GM19324 (cell line): ENCODE measurements at regions not wholly inside any gene's neighbourhood (a gene's known extent, or its start where the extent isn't known, plus 50 kb on each side); places are given as distances from the start of the nearest gene placed in this dataset.
"Not testable (repeated sequence)": the region's sequence is repeated elsewhere in the genome, so short reads cannot be mapped to it uniquely, and the experiment has no call there.

Source experiments
- ATAC-seq: cut with Tn5 transposase; IDR thresholded peaks from one replicate; pipeline ENCODE4 v1.9.1; 2021; ENCODE audit warnings: mild to moderate bottlenecking, moderate library complexity; ENCODE audit not compliant: unreplicated experiment, low FRiP score

DNA sequence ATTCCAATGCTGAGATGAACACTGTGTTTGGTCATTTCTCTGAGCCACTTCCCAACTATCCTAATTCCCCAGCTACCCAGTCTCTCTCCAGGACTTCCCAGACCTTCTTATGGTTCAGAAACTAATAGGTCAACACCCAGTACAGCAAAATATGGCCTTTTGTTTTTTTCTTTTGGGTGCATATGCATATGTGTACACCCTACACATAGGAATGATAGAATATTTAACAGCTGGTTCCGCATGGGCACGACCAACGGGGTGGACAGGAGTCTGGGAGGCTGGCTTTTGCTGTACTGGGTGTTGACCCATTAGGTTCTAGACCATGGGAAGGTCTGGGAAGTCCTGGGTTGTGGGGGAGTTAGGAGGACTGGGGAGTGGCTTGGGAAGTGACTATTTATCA lies 143.9 kb downstream of the MRPS6 start:
- no peak for ATAC-seq

DNA sequence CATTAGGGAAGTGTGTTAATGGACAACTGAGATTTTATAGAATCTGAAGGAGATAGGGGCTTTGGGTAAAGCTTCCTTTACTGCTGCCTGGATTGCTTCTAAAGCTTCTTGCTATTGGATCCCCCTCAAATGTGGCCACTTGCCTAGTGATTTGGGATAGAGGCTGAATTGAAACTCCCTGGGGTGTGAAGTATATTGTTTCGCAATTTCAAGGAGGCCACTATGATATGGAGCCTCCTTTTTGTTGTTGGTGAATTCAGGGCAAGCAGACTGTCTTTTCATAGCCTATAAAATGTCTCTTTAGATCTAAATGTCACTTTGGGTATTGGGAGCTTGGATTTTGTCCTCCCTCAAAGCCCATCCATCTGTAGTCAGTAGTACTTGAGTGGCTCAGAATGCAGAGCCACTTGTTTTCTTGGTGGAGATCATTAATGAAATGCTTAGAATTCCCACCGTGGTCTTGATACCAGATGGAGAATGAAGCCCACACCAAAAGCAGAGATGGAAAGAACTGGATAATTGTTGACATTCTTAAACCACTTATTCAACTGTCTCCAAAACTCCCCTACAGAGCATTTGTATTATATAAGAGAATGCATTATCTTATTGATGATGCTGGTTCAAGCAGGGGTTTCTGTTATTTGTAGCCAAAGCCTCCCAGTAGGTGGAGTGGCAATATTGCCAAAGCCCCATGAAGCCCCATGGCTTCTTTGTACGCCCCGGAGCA lies 144.3 kb upstream of the KCNE2 start:
- ATAC-seq: no peak

DNA sequence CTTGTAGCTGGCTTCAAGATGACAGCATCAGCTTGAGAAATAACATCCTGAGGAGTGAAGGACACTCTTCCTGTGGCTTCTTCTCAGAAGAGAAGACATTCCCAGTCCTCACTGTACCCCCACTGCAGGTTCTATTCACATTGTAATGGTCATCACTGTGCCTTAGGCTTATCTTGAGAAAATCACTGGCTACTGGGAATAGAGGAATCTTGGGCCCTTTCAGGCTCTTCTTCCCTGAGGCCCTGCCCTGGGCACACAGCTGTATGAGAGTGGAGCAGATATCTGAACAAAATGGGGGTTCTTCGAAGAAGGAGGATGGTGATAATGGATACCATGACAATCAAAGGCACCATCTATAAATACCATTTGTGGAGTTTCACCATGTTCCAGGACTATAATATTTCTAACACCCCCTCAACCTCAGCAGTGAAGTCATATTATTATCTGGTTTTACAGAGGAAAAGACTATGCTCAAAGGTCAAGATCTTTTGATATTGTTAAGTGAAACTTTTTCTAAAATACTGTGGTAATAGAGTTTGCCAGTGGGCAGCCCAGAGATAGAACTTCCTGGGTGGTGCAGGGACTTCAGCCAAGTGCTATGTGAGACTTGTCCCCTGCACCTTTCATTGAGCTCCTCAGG lies 143.1 kb upstream of the KCNE2 start:
- ATAC-seq: no peak

DNA sequence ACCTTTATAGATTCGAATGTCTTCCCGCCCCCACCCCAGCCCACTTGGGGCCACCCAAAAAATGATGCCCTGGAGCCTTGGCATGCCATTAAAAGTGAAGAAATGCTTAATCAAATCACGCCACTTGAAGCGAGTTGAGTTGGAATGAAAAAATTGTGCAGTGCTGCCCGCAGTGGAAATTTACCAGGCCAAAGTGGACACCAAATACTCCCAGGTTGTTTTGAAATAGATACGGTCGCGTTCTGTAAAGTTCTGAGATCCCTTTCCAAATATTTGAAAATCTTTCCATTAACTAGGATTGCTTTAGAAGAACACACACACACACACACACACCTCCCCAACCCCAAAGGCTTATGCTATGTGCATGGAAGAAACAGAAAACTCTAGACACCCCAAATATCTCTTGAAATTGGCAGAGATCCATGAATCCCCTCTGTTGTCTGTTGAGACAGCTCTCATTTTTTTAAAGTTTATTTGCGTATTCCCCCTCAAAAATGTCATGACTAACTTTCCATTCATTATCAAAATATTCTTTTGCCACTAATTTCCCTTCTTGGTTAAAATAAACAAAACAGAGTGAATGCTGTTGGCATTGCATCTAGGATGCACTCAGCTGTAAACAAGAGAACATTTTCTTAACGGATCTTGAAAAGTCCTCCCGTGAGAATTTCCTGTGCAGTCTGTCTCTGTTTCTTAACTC lies 142.3 kb upstream of the KCNE2 start:
- ATAC-seq: no peak

DNA sequence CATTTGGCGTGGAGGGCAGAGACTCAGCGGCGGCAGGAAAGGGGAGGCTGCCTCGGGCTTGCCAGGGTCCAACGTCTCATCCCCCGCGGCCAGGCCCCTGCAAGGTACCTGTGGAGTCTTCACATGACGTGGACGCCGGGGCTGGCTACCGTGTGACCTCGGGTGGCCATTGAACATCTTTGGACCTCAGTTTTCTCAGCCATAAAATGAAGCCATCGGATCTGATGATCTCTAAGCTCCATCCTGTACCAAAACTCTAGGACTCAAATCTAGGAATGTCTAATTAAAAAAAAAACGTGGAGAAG lies 141.8 kb upstream of the KCNE2 start:
- ATAC-seq: no peak

DNA sequence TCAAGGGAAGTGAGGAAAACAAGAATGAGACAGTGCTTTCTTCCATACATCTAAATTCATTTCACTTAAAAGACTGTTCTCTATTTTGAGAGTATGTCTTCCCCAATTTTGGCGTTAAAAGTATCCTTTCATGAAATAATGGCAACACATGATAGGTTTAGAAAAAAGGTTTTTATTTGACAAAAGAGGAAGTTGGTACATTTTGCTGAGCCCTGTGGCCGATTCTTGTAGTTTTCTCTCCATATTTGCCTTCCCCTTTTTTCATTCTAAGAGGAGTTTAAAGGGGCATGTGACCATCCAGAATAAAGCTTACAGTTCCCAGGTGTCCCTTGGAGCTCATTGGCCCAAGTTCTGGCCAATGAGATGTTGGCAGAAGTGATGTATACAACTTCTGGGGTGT lies 140.4 kb upstream of the KCNE2 start:
- no peak for ATAC-seq

DNA sequence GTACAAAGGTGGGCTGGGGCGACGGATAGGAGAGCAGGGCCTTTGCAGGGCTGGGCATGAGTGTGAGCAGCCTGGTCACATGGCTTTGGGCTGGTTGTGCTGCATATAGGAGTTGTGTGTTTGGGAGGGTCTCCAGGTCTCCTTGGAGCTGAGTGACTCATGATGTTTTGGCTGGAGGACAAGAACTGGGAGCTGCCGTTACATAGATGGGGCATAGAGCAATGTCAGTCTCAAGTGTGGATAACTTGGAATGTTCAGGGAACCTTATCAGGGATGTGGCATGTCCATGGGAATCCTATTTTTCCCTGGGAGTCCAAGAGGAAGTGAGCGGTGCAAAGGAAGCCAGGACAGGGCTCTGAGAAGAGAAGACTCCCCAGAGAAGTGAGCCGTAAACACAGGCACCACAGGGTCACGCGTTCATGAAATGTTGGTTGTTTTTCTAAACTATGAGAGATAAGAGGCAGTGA lies 136.4 kb upstream of the KCNE2 start:
- ATAC-seq: no peak

DNA sequence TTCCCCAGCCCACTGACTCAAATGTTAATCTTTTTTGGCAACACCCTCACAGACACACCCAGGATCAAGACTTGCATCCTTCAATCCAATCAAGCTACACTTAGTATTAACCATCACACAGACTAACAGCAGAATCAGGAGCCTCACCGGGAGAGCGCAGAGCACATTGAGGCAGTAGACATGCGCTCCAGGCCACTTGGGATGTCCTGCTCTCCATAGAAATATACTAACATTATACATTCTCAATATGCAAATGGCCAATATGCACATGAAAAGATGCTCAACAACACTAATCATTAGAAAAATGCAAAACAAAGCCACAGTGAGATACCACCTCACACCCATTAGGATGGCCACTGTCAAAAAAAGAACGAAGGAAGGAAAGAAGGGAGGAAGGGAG lies 135.0 kb upstream of the KCNE2 start:
- ATAC-seq: no peak

DNA sequence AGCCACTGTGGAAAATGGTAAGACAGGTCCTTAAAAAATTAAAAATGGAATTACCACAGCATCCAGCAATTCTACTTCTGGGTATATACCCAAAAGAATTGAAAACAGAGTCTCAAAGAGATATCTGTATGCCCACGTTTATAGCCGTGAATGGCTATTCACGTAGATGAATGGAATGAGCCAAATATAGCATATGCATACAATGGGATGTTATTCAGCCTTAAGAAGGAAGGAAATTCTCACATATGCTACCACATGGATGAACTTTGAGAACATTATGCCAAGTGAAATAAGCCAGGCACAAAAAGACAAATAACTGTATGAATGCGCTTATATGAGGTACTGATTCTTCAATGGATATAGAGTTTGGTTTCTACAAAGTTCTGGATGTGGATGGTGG lies 134.5 kb upstream of the KCNE2 start:
- no peak for ATAC-seq

DNA sequence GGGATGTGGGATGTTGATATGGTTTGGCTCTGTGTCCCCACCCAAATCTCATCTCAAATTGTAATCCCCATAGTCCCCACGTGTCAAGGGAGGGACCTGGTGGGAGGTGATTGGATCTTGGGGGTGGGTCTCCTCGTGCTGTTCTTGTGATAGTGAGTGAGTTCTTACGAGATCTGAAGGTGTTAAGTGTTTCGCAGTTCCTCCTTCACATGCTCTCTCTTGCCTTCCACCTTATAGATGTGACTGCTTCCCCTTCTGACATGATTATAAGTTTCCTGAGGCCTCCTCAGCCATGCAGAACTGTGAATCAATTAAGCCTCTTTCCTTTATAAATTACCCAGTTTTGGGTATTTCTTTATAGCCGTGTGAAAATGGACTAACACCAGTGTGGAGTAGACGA lies 130.1 kb upstream of the KCNE2 start:
- not testable (repeated sequence) for ATAC-seq

DNA sequence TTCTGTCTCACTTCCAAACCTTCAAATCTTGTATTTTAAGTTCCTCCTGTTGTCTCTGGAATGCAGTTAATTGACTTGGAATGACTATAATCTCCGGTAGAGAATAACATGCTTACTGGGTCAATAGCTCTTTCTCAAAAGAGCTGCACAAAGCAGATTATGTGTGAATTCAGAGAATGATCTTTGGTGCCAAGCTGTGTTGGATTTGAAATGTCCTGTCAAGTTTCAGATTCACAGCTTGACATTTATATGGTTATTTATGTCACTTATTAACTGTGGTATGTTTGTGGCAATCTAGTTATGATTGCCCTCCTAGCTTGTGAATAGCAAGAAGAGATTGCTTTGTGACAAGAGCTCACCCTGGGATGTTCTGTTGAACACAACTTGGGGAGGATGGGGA lies 128.3 kb upstream of the KCNE2 start:
- no peak for ATAC-seq

DNA sequence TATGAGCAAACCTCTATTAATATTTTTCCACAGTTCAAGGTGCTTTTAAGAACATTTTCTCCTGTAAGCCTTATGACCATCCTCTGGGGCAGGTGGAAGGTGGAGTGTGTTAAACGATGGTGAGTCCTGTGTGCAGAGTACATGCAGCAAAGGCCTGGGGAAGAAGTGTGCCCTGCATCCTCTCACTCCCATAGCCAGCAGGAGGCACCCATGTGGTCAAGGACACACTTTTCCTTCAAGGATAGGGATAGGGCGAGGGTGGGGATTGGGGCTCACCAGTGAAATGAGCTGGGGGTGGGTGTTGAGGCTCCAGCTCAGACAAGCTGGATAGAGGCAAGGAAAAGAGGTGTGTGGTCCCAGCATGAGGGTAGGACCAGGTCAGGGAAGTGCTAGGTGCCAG lies 120.8 kb upstream of the KCNE2 start:
- no peak for ATAC-seq

DNA sequence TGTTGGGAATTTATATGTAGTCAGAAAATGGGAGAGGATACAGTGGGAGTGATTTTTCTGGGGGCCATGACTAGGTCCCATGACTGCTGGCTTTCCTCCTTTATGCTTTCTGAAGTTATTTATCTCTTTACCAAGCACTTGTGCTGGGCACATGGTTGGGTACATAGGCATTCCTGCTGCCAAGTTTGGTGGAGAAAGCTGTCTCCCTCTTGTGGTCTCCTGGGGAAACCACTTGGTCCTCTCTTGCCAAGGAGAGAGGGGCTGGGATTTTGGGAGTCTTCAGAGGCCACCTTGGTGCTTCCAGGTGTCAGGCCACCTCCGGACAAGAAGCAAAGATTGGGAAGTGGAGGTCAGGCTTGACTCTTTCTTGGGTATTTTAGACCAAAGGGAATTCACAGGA lies 120.2 kb upstream of the KCNE2 start:
- no peak for ATAC-seq

DNA sequence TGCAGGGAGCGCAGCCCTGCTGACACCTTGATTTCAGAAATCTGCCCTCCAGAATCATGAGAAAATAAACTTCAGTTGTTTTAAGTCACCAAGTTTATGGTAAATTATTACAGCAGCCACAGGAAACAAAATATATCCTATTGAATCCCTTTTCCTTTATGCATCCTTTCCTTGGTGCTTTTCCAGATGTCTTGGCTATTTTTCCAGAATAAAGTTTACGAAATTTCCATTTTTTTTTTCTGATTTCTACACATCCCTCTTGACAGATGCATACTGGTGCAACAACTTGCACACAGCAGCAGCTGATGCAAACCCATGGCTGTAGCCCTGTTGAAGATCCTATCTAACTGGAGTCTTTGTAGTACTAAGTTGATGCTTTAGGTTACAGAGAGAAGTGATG lies 111.1 kb upstream of the KCNE2 start:
- ATAC-seq: no peak

DNA sequence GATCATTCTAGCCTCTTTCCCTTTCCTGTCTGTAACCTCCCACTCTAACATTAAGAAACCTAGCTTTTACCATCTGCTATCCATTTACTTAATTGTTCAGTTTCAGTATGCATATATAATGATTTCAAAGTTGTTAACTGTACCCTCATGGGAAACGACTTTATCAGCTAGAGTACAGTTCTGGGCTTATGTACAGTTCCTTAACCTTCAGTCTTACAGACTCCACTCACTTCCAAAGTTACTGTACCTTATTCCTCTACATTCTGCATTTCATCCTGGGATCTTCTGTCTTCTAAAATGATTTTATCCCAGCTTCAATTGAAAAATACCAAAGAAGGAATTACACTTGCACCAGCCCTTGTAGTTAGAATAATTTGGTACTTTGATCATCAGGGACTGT lies 108.7 kb upstream of the KCNE2 start:
- no peak for ATAC-seq

DNA sequence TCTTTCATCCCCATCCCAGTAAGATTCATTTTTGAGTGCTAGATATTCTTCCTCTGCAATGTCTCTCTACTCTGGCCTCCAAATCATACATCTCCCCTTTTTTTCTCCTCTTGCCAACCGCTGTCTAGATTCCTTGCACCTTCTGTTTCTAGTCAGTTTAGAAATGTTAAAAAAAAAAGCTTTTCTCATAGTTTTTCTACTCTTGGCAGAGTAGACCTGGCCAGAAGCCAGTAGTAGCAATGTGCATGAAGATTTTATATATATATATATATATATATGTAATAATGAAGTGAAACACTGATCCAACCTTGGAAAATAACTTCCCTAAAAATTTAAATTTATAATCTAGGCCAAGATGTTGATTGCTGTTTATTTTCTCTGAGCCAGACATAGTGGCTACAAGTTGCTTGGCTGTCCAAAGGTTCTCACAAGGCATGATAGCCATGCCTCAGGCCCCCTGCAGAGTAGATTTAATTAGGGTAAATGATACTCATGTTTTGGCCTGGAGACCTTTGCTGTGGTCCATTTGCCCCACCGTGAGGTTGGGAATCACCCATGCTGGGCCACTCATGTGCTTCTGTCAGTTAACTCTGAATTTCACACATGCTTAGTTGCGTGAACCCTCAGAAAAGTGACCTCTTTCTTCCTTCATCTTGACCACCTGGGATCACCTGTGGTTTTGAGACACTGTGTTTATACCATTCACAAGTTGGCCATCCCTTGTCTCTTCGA lies 103.4 kb upstream of the KCNE2 start:
- ATAC-seq: no peak

DNA sequence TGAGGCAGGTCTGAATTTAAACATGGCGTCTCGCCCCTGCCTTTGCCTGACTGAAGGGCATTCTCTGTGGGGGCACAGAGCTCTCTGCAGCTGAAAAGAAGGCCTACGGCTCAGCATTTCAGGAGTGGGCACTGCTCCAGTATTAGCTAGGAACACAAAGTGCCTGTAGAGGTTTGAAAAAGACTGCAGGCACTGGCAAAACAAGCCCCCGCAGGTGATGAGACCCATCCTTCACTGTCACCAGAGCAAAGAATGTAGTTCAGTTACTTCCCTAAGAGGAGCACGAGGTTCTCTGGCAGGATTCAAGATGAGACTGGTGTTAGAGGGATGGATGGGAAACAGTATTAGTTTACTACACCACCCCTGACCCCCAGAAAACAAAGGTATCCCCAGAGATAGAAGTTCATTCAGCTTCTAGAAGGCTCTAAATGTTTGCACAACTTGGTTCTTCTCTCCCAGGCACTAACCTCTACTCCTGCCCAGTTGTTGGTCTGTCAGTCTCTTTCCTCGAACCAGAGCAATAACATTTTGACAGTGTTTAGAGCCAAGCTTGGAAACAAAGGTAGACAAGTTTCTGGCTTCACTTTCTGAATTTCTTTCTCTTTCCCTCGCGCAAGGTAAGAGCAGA lies 101.9 kb upstream of the KCNE2 start:
- no peak for ATAC-seq

DNA sequence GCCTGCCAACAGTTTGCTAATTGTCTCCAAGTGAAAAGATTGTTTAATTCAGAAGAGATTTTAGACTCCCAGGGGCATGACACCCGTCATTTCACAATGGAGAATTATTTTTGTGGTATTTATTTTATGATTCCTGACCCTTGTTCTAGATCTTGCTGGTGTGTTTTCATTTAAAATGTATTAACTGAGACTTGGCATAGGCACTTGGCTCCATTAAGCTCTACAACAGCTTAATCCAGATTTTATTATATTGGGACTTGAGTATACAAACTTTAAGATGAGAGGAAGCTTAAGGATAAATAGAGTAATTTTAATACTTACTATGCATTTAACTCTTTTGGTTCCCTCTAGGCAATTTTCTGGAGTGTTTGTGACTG lies 101.3 kb upstream of the KCNE2 start:
- no peak for ATAC-seq

DNA sequence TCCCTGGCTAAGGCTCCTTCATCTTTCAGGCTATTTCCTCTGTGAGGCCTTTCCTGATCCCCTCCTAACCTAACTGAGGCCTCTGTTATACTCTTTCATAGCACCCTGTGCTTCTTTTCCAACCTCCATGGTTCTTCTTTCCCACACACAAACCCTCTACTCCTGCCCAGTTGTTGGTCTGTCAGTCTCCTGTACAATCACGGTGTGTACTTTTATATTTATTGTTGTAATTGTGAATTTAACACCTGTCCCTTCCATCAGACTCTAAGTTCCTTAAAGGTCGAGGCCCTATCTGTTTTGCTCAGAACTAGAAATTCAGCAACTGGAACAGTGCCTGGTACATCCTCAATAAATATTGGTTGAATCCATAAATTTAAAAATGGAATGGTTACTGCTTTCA lies 100.2 kb upstream of the KCNE2 start:
- ATAC-seq: no peak

DNA sequence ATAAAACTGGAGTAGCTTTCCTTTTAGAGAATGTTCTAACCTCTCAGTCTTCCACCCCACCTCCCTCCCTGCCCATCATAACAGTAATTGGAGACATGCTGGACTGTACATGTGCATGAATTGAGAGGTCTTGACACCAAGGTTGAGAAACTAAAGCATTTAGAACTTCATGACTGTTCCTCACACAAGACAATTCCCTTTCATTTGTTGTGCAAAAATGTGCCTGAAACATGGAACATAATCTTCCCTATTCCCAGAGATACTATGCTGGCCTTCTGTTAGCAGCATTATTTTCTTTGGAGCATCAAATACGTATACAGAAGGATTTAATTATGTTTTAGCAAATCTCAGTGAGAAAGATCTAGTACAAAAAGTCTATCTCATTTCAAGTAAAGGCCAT lies 97.5 kb upstream of the KCNE2 start:
- ATAC-seq: no peak

DNA sequence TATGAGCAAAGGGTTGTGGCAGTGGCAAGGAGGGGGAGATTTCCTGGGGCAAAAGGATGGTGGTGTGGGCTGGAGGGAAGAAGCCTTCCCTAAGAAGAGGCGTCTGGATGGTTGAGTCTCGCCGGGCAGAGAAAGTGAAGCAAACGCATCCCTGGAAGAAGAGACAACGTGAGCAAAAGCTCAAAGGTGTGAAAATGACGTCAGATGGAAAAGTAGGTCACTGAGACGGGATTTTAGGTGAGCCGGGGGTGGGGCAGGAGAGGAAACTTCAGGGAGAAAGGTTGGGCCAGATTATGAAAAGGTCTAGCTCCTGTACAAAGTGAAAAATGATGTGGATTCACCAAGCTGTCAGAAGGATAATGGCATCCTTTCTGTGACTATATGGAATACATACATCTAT lies 95.3 kb upstream of the KCNE2 start:
- ATAC-seq: no peak
